Liver (tissue), 8 donors: ENCODE measurements at regions not wholly inside any gene's neighbourhood (a gene's known extent, or its start where the extent isn't known, plus 50 kb on each side); places are given as distances from the start of the nearest gene placed in this dataset.

Experiments
- DNase-seq: peaks from one replicate; pipeline ENCODE4 v3.0.0-alpha.2; 2017; ENCODE audit warnings: low spot score
- H3K27ac ChIP-seq, 2 donors: one replicate each; pipeline ENCODE4 v1.7.0; 2013; ENCODE audit warnings: inconsistent platforms in 2 of 2, low read length in 2 of 2, control low read depth in 1 of 2, low read depth in 1 of 2, mild to moderate bottlenecking in 1 of 2
- H3K27me3 ChIP-seq, 4 donors: one replicate each; pipeline versions ENCODE4 v1.6.1 to v1.7.0; 2013; ENCODE audit warnings: low read length in 3 of 4, inconsistent platforms in 1 of 4, mild to moderate bottlenecking in 1 of 4, moderate library complexity in 1 of 4; ENCODE audit not compliant: control insufficient read depth in 4 of 4, insufficient read depth in 4 of 4
- H3K36me3 ChIP-seq, 4 donors: one replicate each; pipeline versions ENCODE4 v1.6.1 to v1.7.0; 2013; ENCODE audit warnings: low read length in 3 of 4, mild to moderate bottlenecking in 3 of 4, low read depth in 1 of 4, moderate library complexity in 1 of 4; ENCODE audit not compliant: control insufficient read depth in 4 of 4, insufficient read depth in 3 of 4
- H3K4me1 ChIP-seq, 4 donors: one replicate each; pipeline versions ENCODE4 v1.6.1 to v1.7.0; 2013; ENCODE audit warnings: low read length in 3 of 4, mild to moderate bottlenecking in 3 of 4, moderate library complexity in 1 of 4; ENCODE audit not compliant: control insufficient read depth in 4 of 4, insufficient read depth in 4 of 4
- H3K4me3 ChIP-seq, 3 donors: one replicate each; pipeline versions ENCODE4 v1.6.1 to v1.7.0; 2013; ENCODE audit warnings: low read length in 3 of 3, control low read depth in 1 of 3, low read depth in 1 of 3, mild to moderate bottlenecking in 1 of 3
- H3K9ac ChIP-seq, 2 donors: one replicate each; pipeline ENCODE4 v1.7.0; 2013; ENCODE audit warnings: low read length in 2 of 2, mild to moderate bottlenecking in 2 of 2, moderate library complexity in 2 of 2, control low read depth in 1 of 2, low read depth in 1 of 2
- H3K9me3 ChIP-seq, 4 donors: one replicate each; pipeline versions ENCODE4 v1.6.1 to v1.7.0; 2013; ENCODE audit warnings: low read length in 3 of 4; ENCODE audit not compliant: control insufficient read depth in 4 of 4
- EGR1 ChIP-seq, 2 donors: IDR thresholded peaks; 2 replicates each; pipeline ENCODE4 v1.6.1; 2016 to 2018; ENCODE audit warnings: antibody characterized with exemption in 2 of 2, low read depth in 2 of 2
- FOXA1 ChIP-seq: IDR thresholded peaks from 2 replicates; pipeline ENCODE4 v1.6.1; 2016; ENCODE audit warnings: antibody characterized with exemption
- FOXA2 ChIP-seq: IDR thresholded peaks from 2 replicates; pipeline ENCODE4 v1.6.1; 2016; ENCODE audit warnings: antibody characterized with exemption
- GABPA ChIP-seq, 2 donors: IDR thresholded peaks in 1 of 2; conservative IDR thresholded peaks in 1 of 2; 2 replicates each; pipeline ENCODE4 v1.6.1; 2016; ENCODE audit warnings: antibody characterized with exemption in 2 of 2, mild to moderate bottlenecking in 1 of 2, moderate library complexity in 1 of 2
- HNF4A ChIP-seq, 2 donors: conservative IDR thresholded peaks; 2 replicates each; pipeline ENCODE4 v1.6.1; 2016; ENCODE audit warnings: antibody characterized with exemption in 2 of 2, mild to moderate bottlenecking in 2 of 2
- HNF4G ChIP-seq: IDR thresholded peaks from 2 replicates; pipeline ENCODE4 v1.6.1; 2016; ENCODE audit warnings: antibody characterized with exemption
- JUND ChIP-seq, 2 donors: IDR thresholded peaks; 2 replicates each; pipeline ENCODE4 v1.6.1; 2016; ENCODE audit warnings: antibody characterized with exemption in 2 of 2
- NR2F2 ChIP-seq: IDR thresholded peaks from 2 replicates; pipeline ENCODE4 v1.6.1; 2016; ENCODE audit warnings: antibody characterized with exemption
- RAD21 ChIP-seq, 2 donors: IDR thresholded peaks; 2 replicates each; pipeline ENCODE4 v1.6.1; 2016; ENCODE audit warnings: antibody characterized with exemption in 2 of 2, mild to moderate bottlenecking in 2 of 2
- RXRA ChIP-seq, 2 donors: IDR thresholded peaks; 2 replicates each; pipeline ENCODE4 v1.6.1; 2017 to 2018; ENCODE audit warnings: antibody characterized with exemption in 2 of 2, mild to moderate bottlenecking in 1 of 2
- SP1 ChIP-seq: IDR thresholded peaks from 2 replicates; pipeline ENCODE4 v1.6.1; 2018; ENCODE audit warnings: antibody characterized with exemption, mild to moderate bottlenecking
- TAF1 ChIP-seq: conservative IDR thresholded peaks from 2 replicates; pipeline ENCODE4 v1.6.1; 2016; ENCODE audit warnings: antibody characterized with exemption, mild to moderate bottlenecking
- YY1 ChIP-seq: IDR thresholded peaks from 2 replicates; pipeline ENCODE4 v1.6.1; 2016; ENCODE audit warnings: antibody characterized with exemption, mild to moderate bottlenecking
- WGBS: extraction: QIAGEN DNeasy Blood & Tissue Kit; methylation state at CpG from one replicate; pipeline ENCODE4 v1.1.7; 2013; 5-methylcytosine and 5-hydroxymethylcytosine counted together
- TF ChIP-seq, protein P1 (sequence below): fragments of 150-350 bp; IDR thresholded peaks from 2 replicates; pipeline ENCODE4 v1.5.1; 2017; ENCODE audit warnings: improper control_type of control experiment, low read depth, low read length; ENCODE audit not compliant: missing input control
- TF ChIP-seq, protein P2 (sequence below): IDR thresholded peaks from 2 replicates; pipeline ENCODE4 v1.6.1; 2016; ENCODE audit warnings: antibody characterized with exemption
- TF ChIP-seq, protein P3 (sequence below): IDR thresholded peaks from 2 replicates; pipeline ENCODE4 v1.6.1; 2016; ENCODE audit warnings: antibody characterized with exemption
- TF ChIP-seq, protein P4 (sequence below): IDR thresholded peaks from 2 replicates; pipeline ENCODE4 v1.6.1; 2016; ENCODE audit warnings: antibody characterized with exemption, mild to moderate bottlenecking
- TF ChIP-seq, protein P5 (sequence below): IDR thresholded peaks from 2 replicates; pipeline ENCODE4 v1.6.1; 2016; ENCODE audit warnings: antibody characterized with exemption
- donor health status: healthy.
- donor health status: healthy.
- donor health status: healthy.
- donor health status: healthy.
- donor health status: healthy.

- DNase-seq, result no peak
- Histone ChIP-seq H3K27ac (no peak overlapping the region), H3K9me3 (peaks cover 3 to 9% (median 6%) of the 10 kb centered on the region in 4 donors), H3K27me3 (no peaks in the 10 kb centered on the region), H3K36me3 (no peaks in the 10 kb centered on the region), H3K9ac (no peak overlapping the region), H3K4me1 (no peaks in the 10 kb centered on the region), H3K4me3 (no peak overlapping the region)
- TF ChIP-seq, protein P1, sequence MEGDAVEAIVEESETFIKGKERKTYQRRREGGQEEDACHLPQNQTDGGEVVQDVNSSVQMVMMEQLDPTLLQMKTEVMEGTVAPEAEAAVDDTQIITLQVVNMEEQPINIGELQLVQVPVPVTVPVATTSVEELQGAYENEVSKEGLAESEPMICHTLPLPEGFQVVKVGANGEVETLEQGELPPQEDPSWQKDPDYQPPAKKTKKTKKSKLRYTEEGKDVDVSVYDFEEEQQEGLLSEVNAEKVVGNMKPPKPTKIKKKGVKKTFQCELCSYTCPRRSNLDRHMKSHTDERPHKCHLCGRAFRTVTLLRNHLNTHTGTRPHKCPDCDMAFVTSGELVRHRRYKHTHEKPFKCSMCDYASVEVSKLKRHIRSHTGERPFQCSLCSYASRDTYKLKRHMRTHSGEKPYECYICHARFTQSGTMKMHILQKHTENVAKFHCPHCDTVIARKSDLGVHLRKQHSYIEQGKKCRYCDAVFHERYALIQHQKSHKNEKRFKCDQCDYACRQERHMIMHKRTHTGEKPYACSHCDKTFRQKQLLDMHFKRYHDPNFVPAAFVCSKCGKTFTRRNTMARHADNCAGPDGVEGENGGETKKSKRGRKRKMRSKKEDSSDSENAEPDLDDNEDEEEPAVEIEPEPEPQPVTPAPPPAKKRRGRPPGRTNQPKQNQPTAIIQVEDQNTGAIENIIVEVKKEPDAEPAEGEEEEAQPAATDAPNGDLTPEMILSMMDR, result no peak
- TF ChIP-seq FOXA2 (no peak), RXRA (IDR thresholded peaks at IDR 0.05) (no peak), SP1 (no peak), NR2F2 (no peak), TAF1 (no peak), GABPA (IDR thresholded peaks at IDR 0.05 in 1 of 2, conservative IDR thresholded peaks at IDR 0.05 in 1 of 2) (no peak), HNF4A (conservative IDR thresholded peaks at IDR 0.05) (no peak), FOXA1 (no peak), RAD21 (IDR thresholded peaks at IDR 0.05) (no peak), JUND (IDR thresholded peaks at IDR 0.05) (no peak), YY1 (no peak), EGR1 (IDR thresholded peaks at IDR 0.05; ENCODE audit: low read depth in 2 of 2) (no peak), HNF4G (no peak)
- TF ChIP-seq, protein P2, sequence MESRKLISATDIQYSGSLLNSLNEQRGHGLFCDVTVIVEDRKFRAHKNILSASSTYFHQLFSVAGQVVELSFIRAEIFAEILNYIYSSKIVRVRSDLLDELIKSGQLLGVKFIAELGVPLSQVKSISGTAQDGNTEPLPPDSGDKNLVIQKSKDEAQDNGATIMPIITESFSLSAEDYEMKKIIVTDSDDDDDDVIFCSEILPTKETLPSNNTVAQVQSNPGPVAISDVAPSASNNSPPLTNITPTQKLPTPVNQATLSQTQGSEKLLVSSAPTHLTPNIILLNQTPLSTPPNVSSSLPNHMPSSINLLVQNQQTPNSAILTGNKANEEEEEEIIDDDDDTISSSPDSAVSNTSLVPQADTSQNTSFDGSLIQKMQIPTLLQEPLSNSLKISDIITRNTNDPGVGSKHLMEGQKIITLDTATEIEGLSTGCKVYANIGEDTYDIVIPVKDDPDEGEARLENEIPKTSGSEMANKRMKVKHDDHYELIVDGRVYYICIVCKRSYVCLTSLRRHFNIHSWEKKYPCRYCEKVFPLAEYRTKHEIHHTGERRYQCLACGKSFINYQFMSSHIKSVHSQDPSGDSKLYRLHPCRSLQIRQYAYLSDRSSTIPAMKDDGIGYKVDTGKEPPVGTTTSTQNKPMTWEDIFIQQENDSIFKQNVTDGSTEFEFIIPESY, result no peak
- TF ChIP-seq, protein P3, sequence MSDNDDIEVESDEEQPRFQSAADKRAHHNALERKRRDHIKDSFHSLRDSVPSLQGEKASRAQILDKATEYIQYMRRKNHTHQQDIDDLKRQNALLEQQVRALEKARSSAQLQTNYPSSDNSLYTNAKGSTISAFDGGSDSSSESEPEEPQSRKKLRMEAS, result no peak
These were observed 181.3 kb upstream of the FAM83B start for GRCh38 chr6:54665278-54665677.

- Histone ChIP-seq H3K27ac (no peak overlapping the region), H3K4me1 (no peaks in the 10 kb centered on the region), H3K27me3 (no peaks in the 10 kb centered on the region), H3K4me3 (no peak overlapping the region), H3K9me3 (no peaks in the 10 kb centered on the region), H3K36me3 (no peaks in the 10 kb centered on the region), H3K9ac (no peak overlapping the region)
- TF ChIP-seq, protein P2, result no peak
- TF ChIP-seq, protein P3, result no peak
- TF ChIP-seq GABPA (IDR thresholded peaks at IDR 0.05 in 1 of 2, conservative IDR thresholded peaks at IDR 0.05 in 1 of 2) (no peak), RAD21 (IDR thresholded peaks at IDR 0.05) (no peak), SP1 (no peak), TAF1 (no peak), FOXA2 (no peak), HNF4A (conservative IDR thresholded peaks at IDR 0.05) (no peak), JUND (IDR thresholded peaks at IDR 0.05) (no peak), NR2F2 (no peak), FOXA1 (no peak)
- TF ChIP-seq, protein P4, sequence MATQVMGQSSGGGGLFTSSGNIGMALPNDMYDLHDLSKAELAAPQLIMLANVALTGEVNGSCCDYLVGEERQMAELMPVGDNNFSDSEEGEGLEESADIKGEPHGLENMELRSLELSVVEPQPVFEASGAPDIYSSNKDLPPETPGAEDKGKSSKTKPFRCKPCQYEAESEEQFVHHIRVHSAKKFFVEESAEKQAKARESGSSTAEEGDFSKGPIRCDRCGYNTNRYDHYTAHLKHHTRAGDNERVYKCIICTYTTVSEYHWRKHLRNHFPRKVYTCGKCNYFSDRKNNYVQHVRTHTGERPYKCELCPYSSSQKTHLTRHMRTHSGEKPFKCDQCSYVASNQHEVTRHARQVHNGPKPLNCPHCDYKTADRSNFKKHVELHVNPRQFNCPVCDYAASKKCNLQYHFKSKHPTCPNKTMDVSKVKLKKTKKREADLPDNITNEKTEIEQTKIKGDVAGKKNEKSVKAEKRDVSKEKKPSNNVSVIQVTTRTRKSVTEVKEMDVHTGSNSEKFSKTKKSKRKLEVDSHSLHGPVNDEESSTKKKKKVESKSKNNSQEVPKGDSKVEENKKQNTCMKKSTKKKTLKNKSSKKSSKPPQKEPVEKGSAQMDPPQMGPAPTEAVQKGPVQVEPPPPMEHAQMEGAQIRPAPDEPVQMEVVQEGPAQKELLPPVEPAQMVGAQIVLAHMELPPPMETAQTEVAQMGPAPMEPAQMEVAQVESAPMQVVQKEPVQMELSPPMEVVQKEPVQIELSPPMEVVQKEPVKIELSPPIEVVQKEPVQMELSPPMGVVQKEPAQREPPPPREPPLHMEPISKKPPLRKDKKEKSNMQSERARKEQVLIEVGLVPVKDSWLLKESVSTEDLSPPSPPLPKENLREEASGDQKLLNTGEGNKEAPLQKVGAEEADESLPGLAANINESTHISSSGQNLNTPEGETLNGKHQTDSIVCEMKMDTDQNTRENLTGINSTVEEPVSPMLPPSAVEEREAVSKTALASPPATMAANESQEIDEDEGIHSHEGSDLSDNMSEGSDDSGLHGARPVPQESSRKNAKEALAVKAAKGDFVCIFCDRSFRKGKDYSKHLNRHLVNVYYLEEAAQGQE, result no peak
- TF ChIP-seq, protein P1, result no peak
- TF ChIP-seq, protein P5, sequence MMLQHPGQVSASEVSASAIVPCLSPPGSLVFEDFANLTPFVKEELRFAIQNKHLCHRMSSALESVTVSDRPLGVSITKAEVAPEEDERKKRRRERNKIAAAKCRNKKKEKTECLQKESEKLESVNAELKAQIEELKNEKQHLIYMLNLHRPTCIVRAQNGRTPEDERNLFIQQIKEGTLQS, result no peak
- 85% methylated on average over 2 of the region's 2 CpGs for WGBS
- DNase-seq, result no peak
These were observed 166.0 kb upstream of the FAM83B start for GRCh38 chr6:54680531-54680930.
